IPS-NIHi7 (cell line): ENCODE measurements at regions not wholly inside any gene's neighbourhood (a gene's known extent, or its start where the extent isn't known, plus 50 kb on each side); places are given as distances from the start of the nearest gene placed in this dataset.
A peak's percentile ranks its signal among the peaks of the same experiment; 100 is the strongest.
"Not testable (repeated sequence)": the region's sequence is repeated elsewhere in the genome, so short reads cannot be mapped to it uniquely, and the experiment has no call there.

ENCODE experiments used
- DNase-seq: peaks from one replicate; pipeline ENCODE4 v3.0.0; 2012; ENCODE audit warnings: mixed read lengths; ENCODE audit errors: extremely low spot score

- peak; percentile 91 for DNase-seq
Measured at GRCh38 chr9:33623658-33624586, 99.9 kb downstream of the ANKRD18B start.

DNA sequence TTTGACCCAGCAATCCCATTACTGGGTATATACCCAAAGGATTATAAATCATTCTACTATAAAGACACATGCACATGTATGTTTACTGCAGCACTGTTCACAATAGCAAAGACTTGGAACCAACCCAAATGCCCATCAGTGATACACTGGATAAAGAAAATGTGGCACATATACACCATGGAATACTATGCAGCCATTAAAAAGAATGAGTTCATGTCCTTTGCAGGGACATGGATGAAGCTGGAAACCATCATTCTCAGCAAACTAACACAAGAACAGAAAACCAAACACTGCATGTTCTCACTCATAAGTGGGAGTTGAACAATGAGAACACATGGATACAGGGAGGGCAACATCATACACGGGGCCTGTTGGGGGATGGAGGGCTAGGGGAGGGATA lies 104.3 kb downstream of the ANKRD18B start:
- not testable (repeated sequence) for DNase-seq

- DNase-seq: no peak
Measured at GRCh38 chr9:33628865-33629410, 104.9 kb downstream of the ANKRD18B start.

DNA sequence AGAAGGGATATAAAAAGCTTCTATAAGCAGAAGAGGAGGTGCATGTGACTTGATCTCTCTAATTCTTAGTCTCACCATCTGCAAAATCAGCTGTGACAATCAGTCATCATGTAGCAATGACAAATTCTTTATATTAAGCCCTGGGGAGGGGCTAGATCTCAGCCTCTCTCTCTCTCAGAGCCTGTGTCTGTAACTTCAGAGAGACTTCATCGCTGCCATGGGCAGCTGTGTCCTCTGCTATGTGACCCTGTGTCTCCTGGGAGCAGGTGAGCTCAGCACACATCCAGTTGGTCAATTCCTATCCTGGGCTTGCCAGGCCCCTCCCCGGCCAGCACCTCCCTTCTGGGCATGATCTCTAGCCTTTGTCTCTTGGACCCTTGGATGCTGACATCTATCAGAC lies 109.6 kb downstream of the ANKRD18B start:
- DNase-seq: no peak

- DNase-seq: no peak
Measured at GRCh38 chr9:33637881-33638280, 113.8 kb downstream of the ANKRD18B start.

DNA sequence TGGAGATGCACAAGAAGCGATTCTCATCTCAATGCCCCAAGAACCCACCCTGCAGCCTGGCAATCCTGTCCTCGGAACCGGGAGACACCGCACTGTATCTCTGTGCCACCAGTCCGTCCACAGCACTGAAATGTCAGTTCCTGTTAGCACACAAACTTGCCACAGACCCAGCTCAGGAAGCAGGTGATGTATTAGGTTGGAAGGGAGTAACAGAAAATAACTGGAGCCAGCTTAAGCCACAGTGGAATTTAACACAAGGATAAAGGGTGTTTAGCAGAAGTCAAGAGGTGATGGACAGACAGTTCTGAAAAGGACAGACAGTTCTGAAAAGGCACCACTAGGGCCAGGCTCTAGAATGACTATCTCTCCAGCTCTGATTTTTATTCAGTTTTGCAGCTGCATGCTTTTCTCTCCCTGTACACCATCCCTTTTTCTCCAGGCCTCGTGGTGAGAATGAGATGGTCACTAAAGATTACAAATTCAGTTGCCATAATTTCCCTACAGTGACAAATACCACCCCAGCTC lies 114.4 kb downstream of the ANKRD18B start:
- no peak for DNase-seq

DNA sequence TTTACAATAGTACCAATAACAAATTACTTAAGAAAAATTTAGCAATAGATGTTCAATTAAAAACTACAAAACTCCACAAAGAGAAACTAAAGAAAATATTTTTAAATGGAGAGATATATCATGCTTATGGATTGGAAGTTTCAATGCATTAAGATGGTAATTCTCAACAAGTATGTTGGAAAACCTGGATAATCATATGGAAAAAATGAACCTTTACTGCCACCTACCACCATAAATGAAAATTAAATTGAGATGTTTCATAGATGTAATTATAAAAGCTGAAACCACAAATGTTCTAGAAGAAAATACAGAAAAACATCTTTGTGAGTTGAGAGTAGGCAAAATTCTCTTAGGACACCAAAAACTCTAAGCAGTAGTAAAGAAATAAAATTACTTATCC lies 121.7 kb downstream of the ANKRD18B start:
- no peak for DNase-seq

DNA sequence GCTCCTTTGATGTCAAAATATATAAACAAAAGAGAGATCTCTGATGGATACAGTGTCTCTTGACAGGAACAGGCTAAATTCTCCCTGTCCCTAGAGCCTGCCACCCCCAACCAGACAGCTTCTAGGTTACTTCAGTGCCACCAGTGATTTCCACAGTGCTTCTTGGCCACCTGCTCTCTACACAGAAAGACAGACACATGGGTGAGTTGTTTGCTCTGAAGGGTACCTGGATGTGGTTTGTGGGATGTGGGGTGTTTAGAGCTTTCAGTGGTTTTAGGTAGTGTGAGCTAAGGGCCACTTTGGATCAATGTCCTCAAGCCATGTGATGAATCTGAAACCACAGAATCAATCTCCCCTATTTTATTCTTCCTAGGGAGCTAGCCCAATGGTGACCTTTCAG lies 125.4 kb downstream of the ANKRD18B start:
- DNase-seq: no peak

- DNase-seq: no peak
Measured at GRCh38 chr9:33651125-33651524, 127.1 kb downstream of the ANKRD18B start.

- no peak for DNase-seq
Measured at GRCh38 chr9:33659921-33660320, 135.4 kb upstream of the PRSS3 start.

GRCh38 chr9:33660772-33661171 lies 134.6 kb upstream of the PRSS3 start:
- no peak for DNase-seq

GRCh38 chr9:33661176-33661575 lies 134.2 kb upstream of the PRSS3 start:
- no peak for DNase-seq

DNA sequence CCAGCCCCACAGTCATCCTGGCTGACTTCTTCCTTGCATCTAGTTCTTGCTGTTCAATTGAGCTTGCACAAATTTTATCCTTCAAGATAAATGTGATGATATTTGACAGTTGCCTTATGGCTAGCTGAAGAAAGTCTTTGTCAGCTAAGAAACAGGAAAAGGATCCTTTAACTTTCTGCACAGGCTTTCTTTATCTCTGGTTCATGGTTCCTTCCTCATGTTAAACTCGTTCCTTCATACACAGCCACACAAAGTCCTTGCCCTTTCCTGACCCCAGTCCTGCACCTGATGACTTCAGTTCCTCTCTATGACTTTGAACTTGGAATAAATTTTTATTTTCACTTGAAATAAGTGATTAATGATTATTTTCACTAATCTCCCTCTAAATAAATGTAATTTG lies 132.5 kb upstream of the PRSS3 start:
- no peak for DNase-seq

DNA sequence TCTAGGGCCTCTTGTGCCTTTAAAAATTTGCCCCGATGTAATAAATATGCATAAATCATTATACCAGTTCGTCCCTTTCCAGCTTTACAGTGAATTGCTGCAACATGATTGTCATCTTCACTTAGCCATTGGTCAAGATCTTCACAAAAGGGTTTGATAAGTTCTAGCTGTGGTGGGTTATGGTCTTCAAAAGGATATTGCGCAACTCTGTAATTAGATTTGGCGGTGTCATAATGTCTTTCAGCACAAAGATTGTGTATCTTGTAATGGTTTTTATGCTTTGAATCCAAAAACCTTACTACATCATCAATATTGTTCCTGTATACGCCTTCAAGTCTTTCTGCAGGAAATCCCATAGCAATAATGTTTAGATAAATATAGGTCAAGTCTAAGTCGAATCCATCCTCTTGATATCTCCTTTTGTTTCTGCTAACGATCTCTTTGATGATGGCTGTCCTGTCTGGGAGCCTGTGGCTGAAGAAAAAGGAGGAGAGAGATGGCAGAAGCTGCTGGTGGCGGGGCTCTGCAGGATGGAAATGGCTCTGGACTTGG lies 119.1 kb upstream of the PRSS3 start:
- DNase-seq: not testable (repeated sequence)

DNA sequence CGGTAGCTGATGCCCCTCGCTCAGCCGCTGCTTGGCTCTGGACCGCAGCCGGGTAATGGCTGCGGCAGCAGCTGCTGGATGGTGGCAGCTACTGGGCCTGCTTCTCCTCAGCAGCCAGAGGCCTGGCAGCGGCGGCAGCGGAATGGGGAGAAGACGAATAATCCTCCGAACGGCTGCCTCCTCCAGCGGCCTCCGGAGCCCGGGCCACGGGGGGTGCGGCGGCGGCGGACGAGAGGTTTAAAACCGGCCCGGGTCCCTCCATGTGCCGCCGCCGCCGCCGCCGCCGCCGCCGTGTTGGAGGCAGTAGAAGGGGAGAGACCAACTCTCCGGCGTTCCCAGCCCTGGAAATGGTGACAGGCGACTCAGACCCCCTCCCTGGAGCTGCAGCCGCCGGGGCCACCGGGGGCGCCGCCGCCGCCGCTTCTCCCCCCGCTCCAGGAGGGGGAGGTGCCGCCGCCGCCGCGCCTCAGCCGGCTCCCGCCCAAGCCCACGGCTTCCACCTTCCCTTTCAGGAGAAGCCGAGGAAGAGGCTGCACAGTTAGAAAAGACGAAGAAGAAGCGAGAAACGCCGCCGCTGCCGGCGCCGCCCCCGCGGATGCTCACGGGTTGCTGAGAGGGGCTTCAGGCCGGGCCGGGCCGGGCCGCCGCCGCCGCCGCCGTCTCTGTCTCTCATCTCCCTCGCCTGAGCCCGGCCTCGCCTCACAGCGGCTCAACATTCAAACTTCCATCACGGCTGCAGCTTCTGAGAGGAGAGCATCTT lies 118.4 kb upstream of the PRSS3 start:
- peak; percentile 57 for DNase-seq

DNA sequence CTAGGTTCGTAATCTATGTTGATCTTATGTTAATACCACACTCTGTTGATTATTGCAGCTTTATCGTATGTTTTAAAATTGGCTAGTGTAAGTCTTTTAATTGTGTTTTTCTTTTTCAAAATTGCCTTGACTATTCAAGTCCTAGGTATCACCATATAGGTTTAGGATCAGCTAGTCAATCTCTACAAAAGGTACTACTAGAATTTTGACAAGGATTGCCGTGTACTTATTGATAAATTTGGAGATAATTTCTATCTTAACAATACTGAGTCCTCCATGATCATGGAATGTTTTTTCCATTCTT lies 117.9 kb upstream of the PRSS3 start:
- no peak for DNase-seq

GRCh38 chr9:33677961-33678360 lies 117.4 kb upstream of the PRSS3 start:
- no peak for DNase-seq

DNA sequence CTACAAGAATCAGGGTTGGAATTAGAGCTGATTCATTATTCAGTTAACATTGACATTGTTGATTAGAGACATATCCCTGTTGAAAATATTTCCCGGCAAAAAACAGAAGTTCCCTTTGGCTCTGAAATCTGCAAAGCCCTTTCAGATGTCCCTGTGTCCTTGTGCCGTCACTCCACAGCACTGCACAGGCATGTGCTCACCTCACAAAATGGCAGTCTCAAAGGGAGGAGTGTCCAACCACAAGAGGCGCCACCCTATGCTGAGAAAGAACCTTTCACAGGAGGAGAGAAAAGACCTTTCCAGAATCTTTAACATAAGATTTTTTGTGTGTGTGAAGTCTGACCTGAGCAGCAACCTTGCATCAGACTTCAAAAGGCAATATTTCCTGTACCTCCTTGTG lies 112.8 kb upstream of the PRSS3 start:
- no peak for DNase-seq

DNA sequence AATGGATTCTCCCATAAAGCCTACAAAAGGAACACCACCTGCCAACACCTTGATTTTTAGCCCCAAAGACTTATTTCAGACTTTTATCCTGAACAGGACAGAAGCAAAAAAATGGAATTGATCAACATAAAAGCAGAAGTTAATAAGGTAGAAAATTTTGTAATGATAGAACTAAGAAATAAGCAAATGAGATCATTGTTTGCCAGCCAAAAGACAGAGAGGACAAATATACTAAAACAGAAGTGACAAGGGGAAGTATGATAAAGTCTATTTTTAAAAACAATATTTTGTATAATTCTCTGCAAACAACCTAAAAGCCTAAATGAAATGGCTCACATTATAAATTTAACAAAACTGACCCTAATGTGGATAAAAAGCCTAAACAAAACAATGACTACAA lies 110.5 kb upstream of the PRSS3 start:
- no peak for DNase-seq

DNA sequence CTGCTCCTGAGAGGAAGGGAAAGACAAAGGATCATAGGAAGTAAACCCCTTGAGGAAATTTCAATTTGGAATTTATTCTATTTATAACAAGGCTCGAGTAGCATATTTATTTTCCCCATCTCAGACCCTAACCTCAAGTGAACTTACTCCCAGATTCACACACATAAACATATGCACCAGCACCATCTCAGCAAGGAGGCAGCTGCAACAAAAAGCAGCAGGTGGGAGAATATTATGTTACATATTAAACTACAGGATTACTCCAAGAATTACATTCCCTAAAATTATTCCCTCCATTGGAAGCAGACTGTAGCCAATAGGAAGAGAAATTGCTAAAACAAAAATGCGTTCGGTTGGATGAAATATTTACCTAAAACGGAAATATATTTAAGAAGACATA lies 108.4 kb upstream of the PRSS3 start:
- DNase-seq: no peak

GRCh38 chr9:33687779-33688178 lies 107.6 kb upstream of the PRSS3 start:
- DNase-seq: no peak
